HepG2 (cell line): ENCODE measurements at regions not wholly inside any gene's neighbourhood (a gene's known extent, or its start where the extent isn't known, plus 50 kb on each side); places are given as distances from the start of the nearest gene placed in this dataset.

Experiments used
- ATAC-seq: fragments of 200-7000 bp; cut with Tn5 transposase; 3 replicates; pipeline ENCODE4 v1.9.1; 2020; ENCODE audit warnings: mild to moderate bottlenecking, moderate library complexity
- BruUV-seq: library from RNA; stranded (reverse); fragments of 400-500 nt; replicated peaks from 2 replicates; lab custom pipeline; 2021; lab: Mats Ljungman, UMichigan
- CTCF ChIA-PET: fragments of 300-600 bp; formaldehyde crosslinking; extraction: SDS; loops from one replicate; lab custom pipeline; 2021; ENCODE audit warnings: low total read pairs, inconsistent platforms, low intra/inter-chr PET ratio; lab: Yijun Ruan, JAX
- POLR2A ChIA-PET: fragments of 350-600 bp; sonication (Branson Sonifier 250); formaldehyde crosslinking; loops from one replicate; lab custom pipeline; 2020; ENCODE audit warnings: antibody characterized with exemption, inconsistent platforms; lab: Yijun Ruan, JAX
- DNase-seq: peaks from one replicate; pipeline ENCODE4 v3.0.0-alpha.2; 2015; ENCODE audit warnings: low spot score
- FAIRE-seq: peaks from 3 replicates; lab custom pipeline; 2011; peaks lifted over from hg19 to GRCh38; lab: Jason Lieb, UNC
- H2AFZ ChIP-seq: one replicate; pipeline ENCODE4 v1.6.1; 2011; ENCODE audit warnings: low read length, inconsistent platforms
- H3K27ac ChIP-seq: fragments of 300-600 bp; 3 replicates; pipeline ENCODE4 v1.8.0; 2011; ENCODE audit warnings: mixed run types, mild to moderate bottlenecking, mixed read lengths, low read length, inconsistent platforms; ENCODE audit not compliant: insufficient read depth; ENCODE audit errors: extremely low read length
- H3K27me3 ChIP-seq, 2 experiments: fragments of 200-600 bp in 1 of 2; 2 replicates in 1 of 2; 3 replicates in 1 of 2; pipeline versions ENCODE4 v1.6.0 to v1.8.0; 2011; ENCODE audit warnings: low read length in 2 of 2, mild to moderate bottlenecking in 2 of 2, moderate library complexity in 2 of 2, inconsistent platforms in 1 of 2; ENCODE audit not compliant: insufficient read depth in 2 of 2, control insufficient read depth in 1 of 2
- H3K36me3 ChIP-seq, 2 experiments: fragments of 200-600 bp in 1 of 2; replicated peaks in 1 of 2; 2 replicates in 1 of 2; 3 replicates in 1 of 2; pipeline versions ENCODE4 v1.5.1 to v1.8.0; 2011; ENCODE audit warnings: low read length in 2 of 2, inconsistent platforms in 1 of 2; ENCODE audit not compliant: insufficient read depth in 2 of 2, control insufficient read depth in 1 of 2
- H3K4me1 ChIP-seq: 2 replicates; pipeline ENCODE4 v1.5.1; 2012; ENCODE audit warnings: low read length, inconsistent platforms; ENCODE audit not compliant: insufficient read depth
- H3K4me2 ChIP-seq: 2 replicates; pipeline ENCODE4 v1.6.0; 2011; ENCODE audit warnings: low read depth, low read length, inconsistent platforms
- H3K4me3 ChIP-seq, 3 experiments: fragments of 200-600 bp in 1 of 3; sonication (generic), shearing (Covaris generic) in 1 of 3; replicated peaks in 1 of 3; 2 replicates each; pipeline ENCODE4 v1.5.1; 2011 to 2016; ENCODE audit warnings: low read length in 3 of 3, inconsistent platforms in 2 of 3, low read depth in 2 of 3, mild to moderate bottlenecking in 2 of 3, control low read depth in 1 of 3, mixed read lengths in 1 of 3; ENCODE audit not compliant: insufficient read depth in 1 of 3
- H3K79me2 ChIP-seq: one replicate; pipeline ENCODE4 v1.6.1; 2011; ENCODE audit warnings: low read length, inconsistent platforms; ENCODE audit not compliant: insufficient read depth
- H3K9ac ChIP-seq: 2 replicates; pipeline ENCODE4 v1.6.0; 2011; ENCODE audit warnings: mild to moderate bottlenecking, low read depth, low read length, inconsistent platforms; ENCODE audit not compliant: insufficient read depth
- H3K9me3 ChIP-seq: 2 replicates; pipeline ENCODE4 v1.5.1; 2012; ENCODE audit warnings: mild to moderate bottlenecking, low read length
- H4K20me1 ChIP-seq: 2 replicates; pipeline ENCODE4 v1.6.0; 2011; ENCODE audit warnings: inconsistent platforms, mild to moderate bottlenecking, low read length, moderate library complexity; ENCODE audit not compliant: insufficient read depth
- AHR ChIP-seq: IDR thresholded peaks from 2 replicates; pipeline ENCODE4 v1.6.1; 2018; ENCODE audit warnings: missing genetic modification reagents, missing compliant biosample characterization
- CHCHD3 ChIP-seq: sonication (generic); formaldehyde crosslinking; IDR thresholded peaks from 2 replicates; pipeline ENCODE4 v1.8.0; 2022; ENCODE audit warnings: mild to moderate bottlenecking, missing genetic modification reagents, moderate library complexity
- DPF2 ChIP-seq: sonication (generic); formaldehyde crosslinking; IDR thresholded peaks from 2 replicates; pipeline ENCODE4 v1.4.0; 2020; ENCODE audit warnings: mild to moderate bottlenecking, low read depth, missing genetic modification reagents, borderline replicate concordance
- HHEX ChIP-seq: IDR thresholded peaks from 2 replicates; pipeline ENCODE4 v1.6.1; 2016; ENCODE audit warnings: control low read depth
- NR1H2 ChIP-seq: sonication (generic); formaldehyde crosslinking; IDR thresholded peaks from 2 replicates; pipeline ENCODE4 v1.8.1; 2022; ENCODE audit warnings: low read depth, missing genetic modification reagents, borderline replicate concordance
- ZFP36L1 ChIP-seq: sonication (generic); formaldehyde crosslinking; IDR thresholded peaks from 2 replicates; pipeline ENCODE4 v1.8.0; 2022; ENCODE audit warnings: mild to moderate bottlenecking, missing genetic modification reagents, moderate library complexity
- ZNF296 ChIP-seq: sonication (generic); formaldehyde crosslinking; conservative IDR thresholded peaks from 2 replicates; pipeline ENCODE4 v1.5.0; 2020; ENCODE audit warnings: mild to moderate bottlenecking, missing genetic modification reagents
- ZNF770 ChIP-seq: sonication (generic); formaldehyde crosslinking; IDR thresholded peaks from 2 replicates; pipeline ENCODE4 v1.5.0; 2020; ENCODE audit warnings: mild to moderate bottlenecking, missing genetic modification reagents
- in situ Hi-C: cut with HindIII; loops from 2 replicates; pipeline ENCODE4 v1.10.0; 2017; ENCODE audit warnings: low pct_unique_long_range_greater_than_20kb; ENCODE audit not compliant: extremely low pct_ligation_motif_present
- intact Hi-C: fragments of 100-400 bp; cut with micrococcal nuclease; formaldehyde crosslinking; loops from one replicate; pipeline ENCODE4 v1.10.0; 2022; ENCODE audit not compliant: unreplicated experiment
- TF ChIP-seq, protein P1 (sequence below), 2 experiments: fragments of 450-650 bp in 1 of 2; sonication (generic) in 1 of 2; formaldehyde crosslinking in 1 of 2; IDR thresholded peaks; 2 replicates each; pipeline versions ENCODE4 v1.6.1 to v1.8.0; 2016 to 2022; ENCODE audit warnings: antibody characterized with exemption in 1 of 2, mild to moderate bottlenecking in 1 of 2, missing genetic modification reagents in 1 of 2
- TF ChIP-seq, protein P2 (sequence below): sonication (generic); formaldehyde crosslinking; IDR thresholded peaks from 2 replicates; pipeline ENCODE4 v1.8.1; 2023; ENCODE audit warnings: mild to moderate bottlenecking, inconsistent platforms, moderate library complexity, missing genetic modification reagents, borderline replicate concordance

DNA sequence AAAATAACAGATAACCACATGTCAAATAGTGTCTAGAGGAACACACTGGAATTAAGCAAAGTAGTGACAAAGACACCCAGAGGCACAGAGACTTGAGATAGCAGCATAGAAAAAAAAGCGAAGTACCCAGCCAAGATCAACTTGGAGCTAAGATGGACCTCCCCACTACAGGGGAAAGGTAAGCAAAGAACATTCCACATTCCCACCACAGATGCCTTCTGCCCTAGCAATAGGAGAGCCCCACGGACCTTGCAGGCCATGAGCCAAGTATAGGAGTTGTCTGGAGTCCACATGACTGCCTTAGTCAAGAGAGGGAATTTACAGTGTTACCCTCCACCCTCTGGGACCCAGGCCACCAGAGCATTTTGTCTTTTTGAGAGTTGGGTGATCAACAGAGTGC is 110.7 kb upstream of the SPRY2 start (continued):
- TF ChIP-seq, protein P1, sequence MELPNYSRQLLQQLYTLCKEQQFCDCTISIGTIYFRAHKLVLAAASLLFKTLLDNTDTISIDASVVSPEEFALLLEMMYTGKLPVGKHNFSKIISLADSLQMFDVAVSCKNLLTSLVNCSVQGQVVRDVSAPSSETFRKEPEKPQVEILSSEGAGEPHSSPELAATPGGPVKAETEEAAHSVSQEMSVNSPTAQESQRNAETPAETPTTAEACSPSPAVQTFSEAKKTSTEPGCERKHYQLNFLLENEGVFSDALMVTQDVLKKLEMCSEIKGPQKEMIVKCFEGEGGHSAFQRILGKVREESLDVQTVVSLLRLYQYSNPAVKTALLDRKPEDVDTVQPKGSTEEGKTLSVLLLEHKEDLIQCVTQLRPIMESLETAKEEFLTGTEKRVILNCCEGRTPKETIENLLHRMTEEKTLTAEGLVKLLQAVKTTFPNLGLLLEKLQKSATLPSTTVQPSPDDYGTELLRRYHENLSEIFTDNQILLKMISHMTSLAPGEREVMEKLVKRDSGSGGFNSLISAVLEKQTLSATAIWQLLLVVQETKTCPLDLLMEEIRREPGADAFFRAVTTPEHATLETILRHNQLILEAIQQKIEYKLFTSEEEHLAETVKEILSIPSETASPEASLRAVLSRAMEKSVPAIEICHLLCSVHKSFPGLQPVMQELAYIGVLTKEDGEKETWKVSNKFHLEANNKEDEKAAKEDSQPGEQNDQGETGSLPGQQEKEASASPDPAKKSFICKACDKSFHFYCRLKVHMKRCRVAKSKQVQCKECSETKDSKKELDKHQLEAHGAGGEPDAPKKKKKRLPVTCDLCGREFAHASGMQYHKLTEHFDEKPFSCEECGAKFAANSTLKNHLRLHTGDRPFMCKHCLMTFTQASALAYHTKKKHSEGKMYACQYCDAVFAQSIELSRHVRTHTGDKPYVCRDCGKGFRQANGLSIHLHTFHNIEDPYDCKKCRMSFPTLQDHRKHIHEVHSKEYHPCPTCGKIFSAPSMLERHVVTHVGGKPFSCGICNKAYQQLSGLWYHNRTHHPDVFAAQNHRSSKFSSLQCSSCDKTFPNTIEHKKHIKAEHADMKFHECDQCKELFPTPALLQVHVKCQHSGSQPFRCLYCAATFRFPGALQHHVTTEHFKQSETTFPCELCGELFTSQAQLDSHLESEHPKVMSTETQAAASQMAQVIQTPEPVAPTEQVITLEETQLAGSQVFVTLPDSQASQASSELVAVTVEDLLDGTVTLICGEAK (IDR thresholded peaks at IDR 0.05): no peak
- TF ChIP-seq, protein P1 (CRISPR knock-in tag; IDR thresholded peaks at IDR 0.05): no peak
- no peak for TF ChIP-seq AHR
- no peak for TF ChIP-seq ZNF296

DNA sequence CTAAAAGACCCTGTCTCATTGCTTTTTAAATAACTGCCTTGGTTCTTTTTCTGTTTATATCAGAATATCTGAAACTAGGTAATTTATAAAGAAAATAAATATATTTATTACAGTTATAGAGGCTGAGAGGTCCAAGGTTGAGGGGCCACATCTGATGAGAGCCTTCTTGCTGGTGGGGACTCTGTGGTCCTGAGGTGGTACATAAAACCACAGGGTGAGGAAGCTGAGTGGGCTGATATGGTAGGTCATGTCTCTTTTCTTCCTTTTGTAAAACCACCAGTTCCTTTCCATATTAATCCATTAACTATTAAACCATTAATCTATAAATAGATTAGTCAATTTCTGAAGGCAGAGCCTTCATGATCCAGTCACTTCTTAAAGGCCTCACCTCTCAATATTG is 109.5 kb upstream of the SPRY2 start:
- ATAC-seq (no peak), FAIRE-seq (no peak), DNase-seq (no peak)
- no peak overlapping the region for H3K4me3 ChIP-seq
- H3K79me2 ChIP-seq: no peaks in the 10 kb centered on the region
- no peak overlapping the region for H3K9ac ChIP-seq
- POLR2A ChIA-PET: no interaction called here
- CTCF ChIA-PET: no interaction called here
- H4K20me1 ChIP-seq: no peaks in the 10 kb centered on the region
- no TSS peak for BruUV-seq
- H3K27me3 ChIP-seq: no peaks in the 10 kb centered on the region
- H3K9me3 ChIP-seq: peaks cover 17% of the 10 kb centered on the region; the same call in 1 of the 2 replicates
- intact Hi-C loops: no loop called here
- no peak overlapping the region for H3K27ac ChIP-seq
- in situ Hi-C loops: no loop called here
- no peaks in the 10 kb centered on the region for H3K4me1 ChIP-seq
- no peaks in the 10 kb centered on the region for H3K36me3 ChIP-seq
- no peak overlapping the region for H3K4me2 ChIP-seq
- no peak overlapping the region for H2AFZ ChIP-seq
- TF ChIP-seq, protein P2, sequence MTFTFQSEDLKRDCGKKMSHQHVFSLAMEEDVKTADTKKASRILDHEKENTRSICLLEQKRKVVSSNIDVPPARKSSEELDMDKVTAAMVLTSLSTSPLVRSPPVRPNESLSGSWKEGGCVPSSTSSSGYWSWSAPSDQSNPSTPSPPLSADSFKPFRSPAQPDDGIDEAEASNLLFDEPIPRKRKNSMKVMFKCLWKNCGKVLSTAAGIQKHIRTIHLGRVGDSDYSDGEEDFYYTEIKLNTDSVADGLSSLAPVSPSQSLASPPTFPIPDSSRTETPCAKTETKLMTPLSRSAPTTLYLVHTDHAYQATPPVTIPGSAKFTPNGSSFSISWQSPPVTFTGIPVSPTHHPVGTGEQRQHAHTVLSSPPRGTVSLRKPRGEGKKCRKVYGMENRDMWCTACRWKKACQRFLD: no peak
- TF ChIP-seq NR1H2 (no peak), HHEX (CRISPR knock-in tag) (no peak), CHCHD3 (CRISPR knock-in tag) (no peak), ZFP36L1 (CRISPR knock-in tag) (no peak), DPF2 (CRISPR knock-in tag) (no peak), ZNF770 (CRISPR knock-in tag) (no peak)
